ENCODE measurements at regions not wholly inside any gene's neighbourhood (a gene's known extent, or its start where the extent isn't known, plus 50 kb on each side); places are given as distances from the start of the nearest gene placed in this dataset.

DNA sequence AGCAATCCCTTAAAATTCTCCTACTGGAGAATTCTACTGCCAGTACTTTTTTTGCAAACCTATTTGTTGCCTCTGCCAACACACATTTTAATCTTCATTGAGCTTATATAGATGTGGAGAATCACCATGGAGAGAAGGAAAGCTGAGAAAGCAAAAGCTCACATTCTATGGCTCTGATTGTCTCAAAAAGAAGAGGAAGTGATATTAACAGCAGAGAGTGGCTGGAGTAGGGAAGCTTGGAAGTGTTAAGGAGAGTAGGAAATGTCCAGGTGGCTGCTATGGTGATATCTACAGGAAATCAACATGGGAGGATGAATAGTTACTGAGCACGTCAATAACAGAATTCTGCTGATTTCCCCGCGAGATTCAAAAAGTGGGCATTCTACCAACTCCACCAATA lies 78.8 kb upstream of the TDRD3 start:
- TF ChIP-seq TAF1 (IDR thresholded peaks at IDR 0.05; ENCODE audit: borderline replicate concordance, insufficient read depth, low read length) = no peak
- no peak for TF ChIP-seq POLR2AphosphoS5 (IDR thresholded peaks at IDR 0.05; ENCODE audit: low read depth, low read length)
- TF ChIP-seq, protein P1, sequence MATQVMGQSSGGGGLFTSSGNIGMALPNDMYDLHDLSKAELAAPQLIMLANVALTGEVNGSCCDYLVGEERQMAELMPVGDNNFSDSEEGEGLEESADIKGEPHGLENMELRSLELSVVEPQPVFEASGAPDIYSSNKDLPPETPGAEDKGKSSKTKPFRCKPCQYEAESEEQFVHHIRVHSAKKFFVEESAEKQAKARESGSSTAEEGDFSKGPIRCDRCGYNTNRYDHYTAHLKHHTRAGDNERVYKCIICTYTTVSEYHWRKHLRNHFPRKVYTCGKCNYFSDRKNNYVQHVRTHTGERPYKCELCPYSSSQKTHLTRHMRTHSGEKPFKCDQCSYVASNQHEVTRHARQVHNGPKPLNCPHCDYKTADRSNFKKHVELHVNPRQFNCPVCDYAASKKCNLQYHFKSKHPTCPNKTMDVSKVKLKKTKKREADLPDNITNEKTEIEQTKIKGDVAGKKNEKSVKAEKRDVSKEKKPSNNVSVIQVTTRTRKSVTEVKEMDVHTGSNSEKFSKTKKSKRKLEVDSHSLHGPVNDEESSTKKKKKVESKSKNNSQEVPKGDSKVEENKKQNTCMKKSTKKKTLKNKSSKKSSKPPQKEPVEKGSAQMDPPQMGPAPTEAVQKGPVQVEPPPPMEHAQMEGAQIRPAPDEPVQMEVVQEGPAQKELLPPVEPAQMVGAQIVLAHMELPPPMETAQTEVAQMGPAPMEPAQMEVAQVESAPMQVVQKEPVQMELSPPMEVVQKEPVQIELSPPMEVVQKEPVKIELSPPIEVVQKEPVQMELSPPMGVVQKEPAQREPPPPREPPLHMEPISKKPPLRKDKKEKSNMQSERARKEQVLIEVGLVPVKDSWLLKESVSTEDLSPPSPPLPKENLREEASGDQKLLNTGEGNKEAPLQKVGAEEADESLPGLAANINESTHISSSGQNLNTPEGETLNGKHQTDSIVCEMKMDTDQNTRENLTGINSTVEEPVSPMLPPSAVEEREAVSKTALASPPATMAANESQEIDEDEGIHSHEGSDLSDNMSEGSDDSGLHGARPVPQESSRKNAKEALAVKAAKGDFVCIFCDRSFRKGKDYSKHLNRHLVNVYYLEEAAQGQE (IDR thresholded peaks at IDR 0.05; ENCODE audit: insufficient read depth in 1 of 2, low read depth in 2 of 2, low read length in 2 of 2) = no peak
- no peak for TF ChIP-seq SIN3A (IDR thresholded peaks at IDR 0.05; ENCODE audit: borderline replicate concordance, insufficient read depth, low read length)

Data from PFSK-1 (cell line).